ENCODE measurements at regions not wholly inside any gene's neighbourhood (a gene's known extent, or its start where the extent isn't known, plus 50 kb on each side); places are given as distances from the start of the nearest gene placed in this dataset.

GRCh38 chr5:124825250-124825982 lies 79.0 kb upstream of the ZNF608 start:
- POLR2A ChIA-PET, result no interaction called here
- no peaks in the 10 kb centered on the region for H3K36me3 Mint-ChIP-seq (ENCODE audit: low read depth)
- intact Hi-C loops (cut with DNase I, micrococcal nuclease), result no loop called here
- Histone ChIP-seq H3K9me3 (ENCODE audit: control insufficient read depth in 1 of 2, insufficient read depth in 1 of 2, low read length in 2 of 2) (no peaks in the 10 kb centered on the region), H3K27ac (ENCODE audit: low read depth in 1 of 2, low read length in 2 of 2) (no peak overlapping the region), H3K36me3 (ENCODE audit: insufficient read depth, low read length) (no peaks in the 10 kb centered on the region), H3K27me3 (ENCODE audit: control insufficient read depth in 1 of 2, insufficient read depth in 2 of 2, low read length in 2 of 2) (no peaks in the 10 kb centered on the region), H3K4me3 (ENCODE audit: low read length) (no peak overlapping the region), H3K4me1 (ENCODE audit: insufficient read depth, low read length) (no peaks in the 10 kb centered on the region)
- H3K4me1 Mint-ChIP-seq (ENCODE audit: low read depth), result no peaks in the 10 kb centered on the region
- no peaks in the 10 kb centered on the region for H3K27me3 Mint-ChIP-seq
- H3K4me3 Mint-ChIP-seq, result no peak overlapping the region
- no peak for TF ChIP-seq CTCF (IDR thresholded peaks at IDR 0.05)
- no peaks in the 10 kb centered on the region for H3K9me3 Mint-ChIP-seq
- CTCF ChIA-PET, result no interaction called here
- H3K27ac Mint-ChIP-seq, result no peak overlapping the region
- ATAC-seq (ENCODE audit: poor library complexity), result no peak
- no peak for DNase-seq

- DNase-seq (no peak), ATAC-seq (ENCODE audit: poor library complexity) (no peak)
- Histone ChIP-seq H3K27ac (ENCODE audit: low read depth in 1 of 2, low read length in 2 of 2) (no peak overlapping the region), H3K4me1 (ENCODE audit: insufficient read depth, low read length) (no peaks in the 10 kb centered on the region), H3K9me3 (ENCODE audit: control insufficient read depth in 1 of 2, insufficient read depth in 1 of 2, low read length in 2 of 2) (no peaks in the 10 kb centered on the region), H3K36me3 (ENCODE audit: insufficient read depth, low read length) (no peaks in the 10 kb centered on the region), H3K4me3 (ENCODE audit: low read length) (no peak overlapping the region), H3K27me3 (ENCODE audit: control insufficient read depth in 1 of 2, insufficient read depth in 2 of 2, low read length in 2 of 2) (no peaks in the 10 kb centered on the region)
- intact Hi-C loops (cut with DNase I, micrococcal nuclease), result no loop called here
- ChIA-PET POLR2A (no interaction called here), CTCF (no interaction called here)
- no peaks in the 10 kb centered on the region for H3K4me1 Mint-ChIP-seq (ENCODE audit: low read depth)
- H3K27me3 Mint-ChIP-seq, result no peaks in the 10 kb centered on the region
- H3K36me3 Mint-ChIP-seq (ENCODE audit: low read depth), result no peaks in the 10 kb centered on the region
- H3K9me3 Mint-ChIP-seq, result no peaks in the 10 kb centered on the region
- H3K27ac Mint-ChIP-seq, result no peak overlapping the region
- no peak for TF ChIP-seq CTCF (IDR thresholded peaks at IDR 0.05)
- no peak overlapping the region for H3K4me3 Mint-ChIP-seq
Observed at GRCh38 chr5:124825983-124826337, 79.5 kb upstream of the ZNF608 start.

- no peak overlapping the region for H3K27ac ChIP-seq (ENCODE audit: low read depth in 1 of 2, low read length in 2 of 2)
- intact Hi-C loops (cut with DNase I, micrococcal nuclease), result no loop called here
- ChIA-PET POLR2A (no interaction called here), CTCF (no interaction called here)
- DNase-seq (no peak), ATAC-seq (ENCODE audit: poor library complexity) (no peak)
- H3K36me3 ChIP-seq (ENCODE audit: insufficient read depth, low read length), result no peaks in the 10 kb centered on the region
- Mint-ChIP-seq H3K36me3 (ENCODE audit: low read depth) (no peaks in the 10 kb centered on the region), H3K4me1 (ENCODE audit: low read depth) (no peaks in the 10 kb centered on the region), H3K4me3 (no peak overlapping the region), H3K27ac (no peak overlapping the region), H3K9me3 (peaks cover 3% of the 10 kb centered on the region), H3K27me3 (no peaks in the 10 kb centered on the region)
- H3K9me3 ChIP-seq (ENCODE audit: control insufficient read depth in 1 of 2, insufficient read depth in 1 of 2, low read length in 2 of 2), result peaks cover 0 to 2% of the 10 kb centered on the region in 2 experiments
- no peaks in the 10 kb centered on the region for H3K27me3 ChIP-seq (ENCODE audit: control insufficient read depth in 1 of 2, insufficient read depth in 2 of 2, low read length in 2 of 2)
- H3K4me1 ChIP-seq (ENCODE audit: insufficient read depth, low read length), result no peaks in the 10 kb centered on the region
- H3K4me3 ChIP-seq (ENCODE audit: low read length), result no peak overlapping the region
- TF ChIP-seq CTCF (IDR thresholded peaks at IDR 0.05), result no peak
Observed at GRCh38 chr5:124828731-124829234, 82.3 kb upstream of the ZNF608 start.

All from CD4-positive, alpha-beta T cell (primary cell).